Caco-2 (cell line): ENCODE measurements at regions not wholly inside any gene's neighbourhood (a gene's known extent, or its start where the extent isn't known, plus 50 kb on each side); places are given as distances from the start of the nearest gene placed in this dataset.

ENCODE experiments used
- BruUV-seq: library from RNA; stranded (reverse); fragments of 400-500 nt; replicated peaks from 2 replicates; lab custom pipeline; 2021; lab: Mats Ljungman, UMichigan
- CTCF ChIA-PET: fragments of 300-600 bp; sonication (Branson Sonifier 250); formaldehyde crosslinking; loops from one replicate; lab custom pipeline; 2022; ENCODE audit warnings: antibody characterized with exemption; lab: Charles Lee
- POLR2A ChIA-PET: fragments of 300-600 bp; sonication (Branson Sonifier 250); formaldehyde crosslinking; loops from one replicate; lab custom pipeline; 2022; ENCODE audit warnings: antibody characterized with exemption; lab: Charles Lee
- DNase-seq, 2 experiments: peaks; one replicate each; pipeline versions ENCODE4 v3.0.0 to v3.0.0-alpha.2; 2020 to 2022
- H3K27me3 ChIP-seq: replicated peaks from 2 replicates; pipeline ENCODE4 v1.6.0; 2011; ENCODE audit warnings: low read length; ENCODE audit not compliant: control insufficient read depth, insufficient read depth
- H3K36me3 ChIP-seq: 2 replicates; pipeline ENCODE4 v1.5.1; 2011; ENCODE audit warnings: low read length; ENCODE audit not compliant: control insufficient read depth, insufficient read depth
- H3K4me1 ChIP-seq: fragments of 250-450 bp; sonication (Bioruptor Pico); 2 replicates; pipeline ENCODE4 v1.5.1; 2020; ENCODE audit warnings: mild to moderate bottlenecking
- H3K4me3 ChIP-seq: 2 replicates; pipeline ENCODE4 v1.5.1; 2011; ENCODE audit warnings: low read depth, mild to moderate bottlenecking, control low read depth, low read length
- H3K9me3 ChIP-seq: fragments of 250-450 bp; sonication (Bioruptor Pico); 2 replicates; pipeline ENCODE4 v1.5.1; 2020; ENCODE audit warnings: mild to moderate bottlenecking, moderate library complexity
- H3K27ac Mint-ChIP-seq: one replicate; pipeline ENCODE4 v1.8.0; 2022; ENCODE audit warnings: mixed read lengths; ENCODE audit not compliant: unreplicated experiment
- H3K27me3 Mint-ChIP-seq: one replicate; pipeline ENCODE4 v1.8.0; 2022; ENCODE audit warnings: mixed read lengths; ENCODE audit not compliant: insufficient read depth, unreplicated experiment
- H3K36me3 Mint-ChIP-seq: one replicate; pipeline ENCODE4 v1.8.0; 2022; ENCODE audit warnings: mild to moderate bottlenecking, mixed read lengths; ENCODE audit not compliant: insufficient read depth, unreplicated experiment
- H3K4me1 Mint-ChIP-seq: one replicate; pipeline ENCODE4 v1.8.0; 2022; ENCODE audit warnings: low read depth, mixed read lengths; ENCODE audit not compliant: unreplicated experiment
- H3K4me3 Mint-ChIP-seq: one replicate; pipeline ENCODE4 v1.8.0; 2022; ENCODE audit warnings: mild to moderate bottlenecking, moderate library complexity, mixed read lengths; ENCODE audit not compliant: unreplicated experiment
- H3K9me3 Mint-ChIP-seq: one replicate; pipeline ENCODE4 v1.8.0; 2022; ENCODE audit warnings: mixed read lengths; ENCODE audit not compliant: unreplicated experiment
- CTCF ChIP-seq, 2 experiments: fragments of 200-600 bp in 1 of 2; IDR thresholded peaks; 1 replicate in 1 of 2; 2 replicates in 1 of 2; pipeline versions ENCODE4 v1.5.1 to v1.8.0; 2011 to 2022; ENCODE audit warnings: antibody characterized with exemption in 1 of 2, control low read depth in 1 of 2, inconsistent platforms in 1 of 2, low read depth in 1 of 2, low read length in 1 of 2, mild to moderate bottlenecking in 1 of 2, moderate library complexity in 1 of 2; ENCODE audit not compliant: insufficient read depth in 1 of 2, severe bottlenecking in 1 of 2, unreplicated experiment in 1 of 2
- intact Hi-C: fragments of 100-400 bp; cut with micrococcal nuclease; formaldehyde crosslinking; loops from one replicate; pipeline ENCODE4 v1.10.0; 2022; ENCODE audit not compliant: unreplicated experiment

GRCh38 chr6:169897601-169898358, 146.4 kb downstream of the ERMARD start:
- no peaks in the 10 kb centered on the region for H3K27me3 Mint-ChIP-seq
- Histone ChIP-seq H3K9me3 (no peaks in the 10 kb centered on the region), H3K27me3 (no peaks in the 10 kb centered on the region), H3K36me3 (no peaks in the 10 kb centered on the region), H3K4me1 (no peaks in the 10 kb centered on the region), H3K4me3 (no peak overlapping the region)
- no peak overlapping the region for H3K27ac Mint-ChIP-seq
- BruUV-seq = no TSS peak
- H3K4me1 Mint-ChIP-seq = no peaks in the 10 kb centered on the region
- no peak for TF ChIP-seq CTCF (IDR thresholded peaks at IDR 0.05; ENCODE audit: insufficient read depth in 1 of 2, low read depth in 1 of 2, low read length in 1 of 2, severe bottlenecking in 1 of 2, unreplicated experiment in 1 of 2)
- H3K9me3 Mint-ChIP-seq = peaks cover 10% of the 10 kb centered on the region
- no peak for DNase-seq
- POLR2A ChIA-PET = no interaction called here
- H3K4me3 Mint-ChIP-seq = no peak overlapping the region
- peaks cover 6% of the 10 kb centered on the region for H3K36me3 Mint-ChIP-seq
- CTCF ChIA-PET = no interaction called here
- intact Hi-C loops = no loop called here

DNA sequence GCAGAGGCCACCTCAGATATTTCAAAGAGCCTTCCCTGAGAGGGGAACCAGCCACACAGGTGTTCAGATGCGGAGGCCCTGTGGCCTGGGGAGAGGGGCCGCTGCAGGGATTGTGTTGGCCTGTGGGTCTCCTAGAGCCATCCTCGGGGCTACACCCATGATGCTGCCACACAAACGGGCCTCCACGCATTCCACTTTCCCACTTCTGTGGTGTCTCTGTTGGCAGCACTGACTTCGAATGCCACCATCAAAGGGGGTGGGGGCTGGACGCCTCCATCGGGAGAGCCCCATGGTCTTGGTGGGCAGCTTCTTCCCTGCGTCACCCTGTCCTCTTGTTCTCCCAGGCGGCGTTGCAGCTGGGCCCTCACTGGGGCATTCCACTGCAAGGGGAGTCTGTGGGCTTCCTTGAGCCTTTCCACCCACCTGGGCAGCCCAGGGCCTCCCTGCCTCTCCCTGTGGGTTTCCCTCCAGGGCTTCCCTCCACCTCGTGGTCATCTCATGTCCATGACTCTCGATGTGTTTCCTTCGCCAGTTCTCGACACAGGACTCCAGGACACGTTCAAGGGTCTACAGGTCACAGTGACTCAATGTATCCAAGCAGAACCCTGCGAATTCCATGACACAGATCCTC, 145.5 kb downstream of the ERMARD start:
- no TSS peak for BruUV-seq
- H3K9me3 ChIP-seq = no peaks in the 10 kb centered on the region
- H3K36me3 ChIP-seq = no peaks in the 10 kb centered on the region
- Mint-ChIP-seq H3K36me3 (peaks cover under 1% of the 10 kb centered on the region), H3K4me1 (no peaks in the 10 kb centered on the region), H3K9me3 (peaks cover 10% of the 10 kb centered on the region), H3K27ac (no peak overlapping the region), H3K27me3 (no peaks in the 10 kb centered on the region), H3K4me3 (no peak overlapping the region)
- H3K27me3 ChIP-seq = no peaks in the 10 kb centered on the region
- DNase-seq = no peak
- intact Hi-C loops = no loop called here
- no peak for TF ChIP-seq CTCF (IDR thresholded peaks at IDR 0.05; ENCODE audit: insufficient read depth in 1 of 2, low read depth in 1 of 2, low read length in 1 of 2, severe bottlenecking in 1 of 2, unreplicated experiment in 1 of 2)
- no peak overlapping the region for H3K4me3 ChIP-seq
- ChIA-PET POLR2A (no interaction called here), CTCF (no interaction called here)
- H3K4me1 ChIP-seq = no peaks in the 10 kb centered on the region

DNA sequence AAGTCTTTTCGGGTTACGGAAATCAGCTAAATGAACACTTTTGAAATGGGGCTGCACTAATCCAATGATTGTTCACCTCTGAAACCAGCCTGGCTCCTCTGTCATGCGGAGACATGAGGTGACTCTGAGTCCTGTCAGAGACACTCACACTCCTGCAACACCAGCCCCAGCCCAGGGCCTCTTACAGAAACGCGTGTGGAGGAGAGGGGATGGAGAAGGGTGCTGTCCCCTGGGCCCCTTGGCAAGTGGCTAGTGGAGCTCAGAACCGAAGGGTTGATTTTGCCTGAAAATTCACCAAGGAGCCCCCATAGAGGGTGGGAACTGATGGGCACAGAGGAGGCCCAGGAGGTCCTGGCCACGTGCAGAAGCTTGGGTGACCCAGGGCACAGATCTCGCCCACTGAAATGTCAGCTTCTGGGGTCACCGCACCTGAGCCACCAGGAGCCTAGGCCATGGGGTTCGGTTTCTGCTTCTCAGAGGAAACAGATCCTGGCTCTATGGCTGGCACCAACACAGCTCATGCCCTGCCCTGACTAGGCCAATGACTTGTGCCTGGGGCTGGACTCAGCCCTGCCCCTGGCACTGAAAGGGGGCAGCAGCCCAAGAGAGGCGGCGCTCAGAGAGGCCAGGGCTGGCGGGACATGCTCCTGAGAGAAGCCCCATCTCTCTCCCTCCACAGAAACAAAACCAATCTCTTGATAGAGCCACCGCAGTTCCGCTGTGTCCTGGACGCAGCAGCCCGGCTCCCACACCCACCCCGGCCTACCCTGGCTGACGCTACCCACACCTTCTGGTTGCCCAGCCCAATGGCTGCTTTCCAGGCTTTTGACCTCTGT, 144.7 kb downstream of the ERMARD start:
- no peak overlapping the region for H3K4me3 Mint-ChIP-seq
- TF ChIP-seq CTCF (IDR thresholded peaks at IDR 0.05; ENCODE audit: insufficient read depth in 1 of 2, low read depth in 1 of 2, low read length in 1 of 2, severe bottlenecking in 1 of 2, unreplicated experiment in 1 of 2) = no peak
- DNase-seq = no peak
- ChIA-PET POLR2A (no interaction called here), CTCF (no interaction called here)
- Histone ChIP-seq H3K9me3 (no peaks in the 10 kb centered on the region), H3K4me3 (no peak overlapping the region), H3K4me1 (no peaks in the 10 kb centered on the region), H3K36me3 (no peaks in the 10 kb centered on the region), H3K27me3 (no peaks in the 10 kb centered on the region)
- H3K27ac Mint-ChIP-seq = no peak overlapping the region
- intact Hi-C loops = no loop called here
- no peaks in the 10 kb centered on the region for H3K36me3 Mint-ChIP-seq
- H3K9me3 Mint-ChIP-seq = peaks cover 10% of the 10 kb centered on the region
- no peaks in the 10 kb centered on the region for H3K27me3 Mint-ChIP-seq
- no peaks in the 10 kb centered on the region for H3K4me1 Mint-ChIP-seq
- no TSS peak for BruUV-seq
